ENCODE measurements at regions not wholly inside any gene's neighbourhood (a gene's known extent, or its start where the extent isn't known, plus 50 kb on each side); places are given as distances from the start of the nearest gene placed in this dataset.

GRCh38 chr9:110112792-110113191 lies 95.2 kb downstream of the C9orf152 start:
- POLR2A ChIA-PET = no interaction called here
- H3K4me1 Mint-ChIP-seq = no peaks in the 10 kb centered on the region
- no peak overlapping the region for H3K27ac Mint-ChIP-seq
- DNase-seq (no peak), ATAC-seq (replicated peaks in 1 of 4) (no peak)
- no peak overlapping the region for H3K4me3 Mint-ChIP-seq
- H3K27me3 ChIP-seq (replicated peaks in 1 of 2; ENCODE audit: control insufficient read depth in 2 of 2, extremely low read depth in 1 of 2, insufficient read depth in 2 of 2, low read length in 1 of 2) = no peaks in the 10 kb centered on the region
- H3K27ac ChIP-seq (ENCODE audit: low read length) = no peak overlapping the region
- H3K9me3 ChIP-seq = no peaks in the 10 kb centered on the region
- H3K36me3 Mint-ChIP-seq = peaks cover 9% of the 10 kb centered on the region
- CTCF ChIA-PET = no interaction called here
- no peaks in the 10 kb centered on the region for H3K4me1 ChIP-seq (ENCODE audit: control insufficient read depth in 1 of 2, extremely low read depth in 1 of 2, insufficient read depth in 2 of 2, low read length in 2 of 2)
- no peak overlapping the region for H3K4me3 ChIP-seq (ENCODE audit: control insufficient read depth in 1 of 2, extremely low read depth in 1 of 2, low read length in 1 of 2)
- H3K9me3 Mint-ChIP-seq = no peaks in the 10 kb centered on the region
- no peaks in the 10 kb centered on the region for H3K36me3 ChIP-seq (ENCODE audit: control insufficient read depth in 2 of 2, extremely low read depth in 1 of 2, insufficient read depth in 1 of 2, low read length in 1 of 2)
- H3K27me3 Mint-ChIP-seq = no peaks in the 10 kb centered on the region
- 100% methylated on average over 2 of the region's 4 CpGs for WGBS (ENCODE audit: insufficient coverage)

GRCh38 chr9:110114086-110114858 lies 93.7 kb downstream of the C9orf152 start:
- H3K36me3 Mint-ChIP-seq = peaks cover 9% of the 10 kb centered on the region
- Histone ChIP-seq H3K36me3 (ENCODE audit: control insufficient read depth in 2 of 2, extremely low read depth in 1 of 2, insufficient read depth in 1 of 2, low read length in 1 of 2) (no peaks in the 10 kb centered on the region), H3K4me3 (ENCODE audit: control insufficient read depth in 1 of 2, extremely low read depth in 1 of 2, low read length in 1 of 2) (no peak overlapping the region), H3K27me3 (replicated peaks in 1 of 2; ENCODE audit: control insufficient read depth in 2 of 2, extremely low read depth in 1 of 2, insufficient read depth in 2 of 2, low read length in 1 of 2) (no peaks in the 10 kb centered on the region), H3K9me3 (no peaks in the 10 kb centered on the region), H3K27ac (ENCODE audit: low read length) (no peak overlapping the region), H3K4me1 (ENCODE audit: control insufficient read depth in 1 of 2, extremely low read depth in 1 of 2, insufficient read depth in 2 of 2, low read length in 2 of 2) (no peaks in the 10 kb centered on the region)
- H3K4me3 Mint-ChIP-seq = no peak overlapping the region
- H3K27ac Mint-ChIP-seq = no peak overlapping the region
- H3K27me3 Mint-ChIP-seq = no peaks in the 10 kb centered on the region
- no peak for ATAC-seq (replicated peaks in 1 of 4)
- H3K9me3 Mint-ChIP-seq = no peaks in the 10 kb centered on the region
- 92% methylated on average over 4 of the region's 10 CpGs for WGBS (ENCODE audit: insufficient coverage)
- ChIA-PET POLR2A (no interaction called here), CTCF (no interaction called here)
- H3K4me1 Mint-ChIP-seq = no peaks in the 10 kb centered on the region
- no peak for DNase-seq

GRCh38 chr9:110114859-110115201 lies 93.1 kb downstream of the C9orf152 start:
- Mint-ChIP-seq H3K36me3 (peaks cover 9% of the 10 kb centered on the region), H3K4me1 (no peaks in the 10 kb centered on the region), H3K27ac (no peak overlapping the region), H3K4me3 (no peak overlapping the region), H3K27me3 (no peaks in the 10 kb centered on the region), H3K9me3 (no peaks in the 10 kb centered on the region)
- H3K36me3 ChIP-seq (ENCODE audit: control insufficient read depth in 2 of 2, extremely low read depth in 1 of 2, insufficient read depth in 1 of 2, low read length in 1 of 2) = no peaks in the 10 kb centered on the region
- no peaks in the 10 kb centered on the region for H3K4me1 ChIP-seq (ENCODE audit: control insufficient read depth in 1 of 2, extremely low read depth in 1 of 2, insufficient read depth in 2 of 2, low read length in 2 of 2)
- no peak overlapping the region for H3K4me3 ChIP-seq (ENCODE audit: control insufficient read depth in 1 of 2, extremely low read depth in 1 of 2, low read length in 1 of 2)
- ChIA-PET CTCF (no interaction called here), POLR2A (no interaction called here)
- DNase-seq = no peak
- ATAC-seq (replicated peaks in 1 of 4) = no peak
- WGBS (ENCODE audit: insufficient coverage) = 100% methylated on average over 2 of the region's 7 CpGs
- no peaks in the 10 kb centered on the region for H3K9me3 ChIP-seq
- no peaks in the 10 kb centered on the region for H3K27me3 ChIP-seq (replicated peaks in 1 of 2; ENCODE audit: control insufficient read depth in 2 of 2, extremely low read depth in 1 of 2, insufficient read depth in 2 of 2, low read length in 1 of 2)
- H3K27ac ChIP-seq (ENCODE audit: low read length) = no peak overlapping the region

- ChIA-PET POLR2A (no interaction called here), CTCF (no interaction called here)
- no CpG with 5 or more reads among the region's 7 CpGs for WGBS (ENCODE audit: insufficient coverage)
These were observed 92.6 kb downstream of the C9orf152 start for GRCh38 chr9:110115341-110115820.

GRCh38 chr9:110115826-110116542 lies 92.0 kb downstream of the C9orf152 start:
- Mint-ChIP-seq H3K27ac (no peak overlapping the region), H3K27me3 (no peaks in the 10 kb centered on the region), H3K4me3 (no peak overlapping the region), H3K4me1 (no peaks in the 10 kb centered on the region), H3K36me3 (peaks cover 9% of the 10 kb centered on the region), H3K9me3 (no peaks in the 10 kb centered on the region)
- ATAC-seq (replicated peaks in 1 of 4) = no peak
- 80% methylated on average over 4 of the region's 14 CpGs for WGBS (ENCODE audit: insufficient coverage)
- Histone ChIP-seq H3K4me3 (ENCODE audit: control insufficient read depth in 1 of 2, extremely low read depth in 1 of 2, low read length in 1 of 2) (no peak overlapping the region), H3K27ac (ENCODE audit: low read length) (no peak overlapping the region), H3K9me3 (no peaks in the 10 kb centered on the region), H3K4me1 (ENCODE audit: control insufficient read depth in 1 of 2, extremely low read depth in 1 of 2, insufficient read depth in 2 of 2, low read length in 2 of 2) (no peaks in the 10 kb centered on the region), H3K36me3 (ENCODE audit: control insufficient read depth in 2 of 2, extremely low read depth in 1 of 2, insufficient read depth in 1 of 2, low read length in 1 of 2) (no peaks in the 10 kb centered on the region), H3K27me3 (replicated peaks in 1 of 2; ENCODE audit: control insufficient read depth in 2 of 2, extremely low read depth in 1 of 2, insufficient read depth in 2 of 2, low read length in 1 of 2) (no peaks in the 10 kb centered on the region)
- POLR2A ChIA-PET = no interaction called here
- CTCF ChIA-PET = no interaction called here
- no peak for DNase-seq

More at GRCh38 chr9:110115341-110115820, 92.6 kb downstream of the C9orf152 start:
- H3K9me3 ChIP-seq = no peaks in the 10 kb centered on the region
- H3K4me3 Mint-ChIP-seq = no peak overlapping the region
- H3K36me3 ChIP-seq (ENCODE audit: control insufficient read depth in 2 of 2, extremely low read depth in 1 of 2, insufficient read depth in 1 of 2, low read length in 1 of 2) = no peaks in the 10 kb centered on the region
- H3K4me1 Mint-ChIP-seq = no peaks in the 10 kb centered on the region
- no peaks in the 10 kb centered on the region for H3K27me3 ChIP-seq (replicated peaks in 1 of 2; ENCODE audit: control insufficient read depth in 2 of 2, extremely low read depth in 1 of 2, insufficient read depth in 2 of 2, low read length in 1 of 2)
- DNase-seq (no peak), ATAC-seq (replicated peaks in 1 of 4) (no peak)
- no peak overlapping the region for H3K27ac Mint-ChIP-seq
- H3K9me3 Mint-ChIP-seq = no peaks in the 10 kb centered on the region
- no peak overlapping the region for H3K4me3 ChIP-seq (ENCODE audit: control insufficient read depth in 1 of 2, extremely low read depth in 1 of 2, low read length in 1 of 2)
- H3K27ac ChIP-seq (ENCODE audit: low read length) = no peak overlapping the region
- no peaks in the 10 kb centered on the region for H3K27me3 Mint-ChIP-seq
- no peaks in the 10 kb centered on the region for H3K4me1 ChIP-seq (ENCODE audit: control insufficient read depth in 1 of 2, extremely low read depth in 1 of 2, insufficient read depth in 2 of 2, low read length in 2 of 2)
- H3K36me3 Mint-ChIP-seq = peaks cover 9% of the 10 kb centered on the region

- POLR2A ChIA-PET = no interaction called here
- DNase-seq (no peak), ATAC-seq (replicated peaks in 1 of 4) (no peak)
- Mint-ChIP-seq H3K27ac (no peak overlapping the region), H3K4me1 (no peaks in the 10 kb centered on the region), H3K4me3 (no peak overlapping the region), H3K36me3 (peaks cover 9% of the 10 kb centered on the region), H3K27me3 (no peaks in the 10 kb centered on the region), H3K9me3 (no peaks in the 10 kb centered on the region)
- no peak overlapping the region for H3K27ac ChIP-seq (ENCODE audit: low read length)
- H3K27me3 ChIP-seq (replicated peaks in 1 of 2; ENCODE audit: control insufficient read depth in 2 of 2, extremely low read depth in 1 of 2, insufficient read depth in 2 of 2, low read length in 1 of 2) = no peaks in the 10 kb centered on the region
- no CpG with 5 or more reads among the region's 3 CpGs for WGBS (ENCODE audit: insufficient coverage)
- H3K4me3 ChIP-seq (ENCODE audit: control insufficient read depth in 1 of 2, extremely low read depth in 1 of 2, low read length in 1 of 2) = no peak overlapping the region
- H3K9me3 ChIP-seq = no peaks in the 10 kb centered on the region
- no peaks in the 10 kb centered on the region for H3K36me3 ChIP-seq (ENCODE audit: control insufficient read depth in 2 of 2, extremely low read depth in 1 of 2, insufficient read depth in 1 of 2, low read length in 1 of 2)
- CTCF ChIA-PET = no interaction called here
- H3K4me1 ChIP-seq (ENCODE audit: control insufficient read depth in 1 of 2, extremely low read depth in 1 of 2, insufficient read depth in 2 of 2, low read length in 2 of 2) = no peaks in the 10 kb centered on the region
These were observed 91.4 kb downstream of the C9orf152 start for GRCh38 chr9:110116543-110116885.
